DND-41 (cell line): ENCODE measurements at regions not wholly inside any gene's neighbourhood (a gene's known extent, or its start where the extent isn't known, plus 50 kb on each side); places are given as distances from the start of the nearest gene placed in this dataset.

Experiments used
- CTCF ChIP-seq: IDR thresholded peaks from 2 replicates; pipeline ENCODE4 v1.5.1; 2012; ENCODE audit warnings: borderline replicate concordance, low read length, moderate library complexity, mild to moderate bottlenecking; ENCODE audit not compliant: poor library complexity, severe bottlenecking; ENCODE audit errors: extremely low read depth
- EZH2 ChIP-seq: IDR thresholded peaks from 3 replicates; pipeline ENCODE4 v1.6.1; 2012; ENCODE audit warnings: borderline replicate concordance, low read depth, mild to moderate bottlenecking, moderate library complexity, low read length, inconsistent platforms; ENCODE audit not compliant: severe bottlenecking

- TF ChIP-seq CTCF = no peak
- TF ChIP-seq EZH2 = no peak
These were observed 70.5 kb downstream of the HOXA1 start for GRCh38 chr7:27025270-27025669.
